Mesodermal cell (in vitro differentiated cells): ENCODE measurements at regions not wholly inside any gene's neighbourhood (a gene's known extent, or its start where the extent isn't known, plus 50 kb on each side); places are given as distances from the start of the nearest gene placed in this dataset.

ENCODE experiments used
- H3K27ac ChIP-seq: 2 replicates; pipeline ENCODE4 v1.7.0; 2013; ENCODE audit warnings: mild to moderate bottlenecking, low read depth, low read length, moderate library complexity; ENCODE audit not compliant: severe bottlenecking
- H3K36me3 ChIP-seq: 2 replicates; pipeline ENCODE4 v1.7.1; 2013; ENCODE audit warnings: mild to moderate bottlenecking, low read length, moderate library complexity; ENCODE audit not compliant: control insufficient read depth, insufficient read depth
- H3K4me1 ChIP-seq: one replicate; pipeline ENCODE4 v1.7.1; 2013; ENCODE audit warnings: mild to moderate bottlenecking, low read length; ENCODE audit not compliant: insufficient read depth, control insufficient read depth, poor library complexity, severe bottlenecking
- H3K4me3 ChIP-seq: 2 replicates; pipeline ENCODE4 v1.7.0; 2013; ENCODE audit warnings: low read length, control low read depth, mild to moderate bottlenecking; ENCODE audit not compliant: insufficient read depth, poor library complexity, severe bottlenecking; ENCODE audit errors: extremely low read depth
- H3K9me3 ChIP-seq: 2 replicates; pipeline ENCODE4 v1.7.1; 2013; ENCODE audit warnings: mild to moderate bottlenecking, low read length, moderate library complexity; ENCODE audit not compliant: control insufficient read depth
- WGBS, 2 experiments: methylation state at CpG; one replicate each; pipeline ENCODE4 v1.1.5; 2013; ENCODE audit warnings: missing lambda C conversion rate in 2 of 2; ENCODE audit not compliant: insufficient coverage in 2 of 2; 5-methylcytosine and 5-hydroxymethylcytosine counted together

DNA sequence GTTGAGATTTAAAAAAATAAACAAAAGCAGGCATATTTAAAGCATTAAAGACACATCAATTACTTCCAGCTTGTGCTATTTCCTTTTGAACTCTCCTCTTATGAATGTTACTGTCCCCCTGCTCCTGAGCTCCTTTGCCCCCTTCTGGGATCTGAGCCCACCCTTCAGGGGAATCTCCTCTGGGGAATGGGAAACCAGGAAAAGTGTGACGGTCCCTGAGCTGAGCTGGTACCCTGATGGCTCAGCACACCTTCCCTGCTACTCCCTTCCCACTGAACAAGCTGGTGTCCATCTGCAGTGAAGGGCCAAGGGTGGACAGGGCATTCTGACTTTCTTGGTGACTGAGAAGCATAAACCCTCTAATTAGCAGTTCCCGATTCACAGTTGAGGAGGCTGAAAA lies 356.3 kb downstream of the PTEN start:
- H3K36me3 ChIP-seq: no peaks in the 10 kb centered on the region
- H3K4me3 ChIP-seq: no peak overlapping the region
- no peaks in the 10 kb centered on the region for H3K9me3 ChIP-seq
- no peak overlapping the region for H3K27ac ChIP-seq
- no peaks in the 10 kb centered on the region for H3K4me1 ChIP-seq
- 80% methylated on average over 1 of the region's 2 CpGs; no CpG with 5 or more reads in 1 of the 2 experiments for WGBS, 2 experiments

DNA sequence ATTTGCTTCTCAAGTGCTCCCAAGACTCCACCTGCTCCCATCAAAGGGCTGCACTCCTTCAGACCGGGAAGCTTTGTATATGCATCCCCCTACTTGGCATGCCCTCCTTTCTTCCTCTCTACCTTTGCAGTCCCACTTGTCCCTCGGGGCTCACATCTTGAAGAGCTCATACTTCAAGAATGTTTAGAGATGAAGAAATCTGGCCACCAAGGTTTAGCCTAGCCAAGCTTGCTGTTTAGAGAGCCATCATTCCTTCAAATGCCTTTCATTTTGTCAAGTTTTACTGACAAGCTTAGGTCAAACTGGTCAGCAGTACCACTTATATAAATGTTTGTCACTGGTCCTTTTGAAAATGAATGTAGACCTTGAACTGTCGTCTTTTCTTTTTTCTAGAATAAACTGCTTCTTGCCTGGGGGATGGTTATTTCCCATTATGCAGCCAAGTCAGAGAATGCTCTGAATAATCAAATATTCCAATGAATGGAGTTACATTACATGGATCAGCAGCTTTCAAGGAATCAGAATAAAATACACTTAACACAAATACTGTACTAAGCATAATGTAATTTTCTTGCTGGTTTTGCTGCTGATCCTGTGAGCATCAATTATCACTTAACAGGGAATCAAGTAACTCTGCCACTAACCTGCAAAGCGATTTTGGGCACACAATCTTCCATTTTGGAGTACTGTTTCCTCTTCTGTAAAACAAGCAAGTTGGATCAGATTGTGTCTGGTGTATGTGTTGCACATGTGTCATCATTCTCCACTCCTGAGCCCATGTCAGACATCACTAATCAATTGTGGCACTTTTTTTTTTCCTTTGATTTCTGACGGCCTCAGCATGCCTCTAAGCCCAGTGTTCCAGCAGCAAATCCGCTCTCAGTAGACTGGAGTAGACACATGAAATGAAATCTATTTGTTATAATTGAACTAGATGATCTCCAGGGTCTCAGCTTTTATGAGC lies 357.9 kb downstream of the PTEN start:
- WGBS, 2 experiments: 71 to 86% methylated on average over 1 to 2 of the region's 6 CpGs
- H3K27ac ChIP-seq: no peak overlapping the region
- H3K4me1 ChIP-seq: no peaks in the 10 kb centered on the region
- H3K4me3 ChIP-seq: no peak overlapping the region
- H3K36me3 ChIP-seq: no peaks in the 10 kb centered on the region
- H3K9me3 ChIP-seq: no peaks in the 10 kb centered on the region

DNA sequence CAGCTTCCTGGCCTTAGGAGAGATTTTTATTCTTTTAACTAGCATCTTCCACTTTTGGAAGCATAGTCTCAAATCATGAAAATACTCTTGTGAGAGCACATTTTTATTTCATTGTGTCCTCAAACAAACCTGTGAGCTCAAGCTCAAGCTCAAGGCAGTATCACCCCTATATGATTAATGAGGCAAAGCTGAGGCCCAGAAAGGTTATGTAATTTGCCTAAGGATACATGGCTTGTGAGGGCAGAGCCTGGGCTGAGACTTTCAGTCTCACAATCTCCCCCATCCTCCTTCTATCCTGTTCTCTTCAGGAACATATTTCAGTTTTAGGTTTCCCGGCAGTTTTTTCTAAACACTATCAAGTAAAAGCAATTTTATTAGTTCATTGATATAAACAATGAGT lies 359.5 kb downstream of the PTEN start:
- H3K36me3 ChIP-seq: no peaks in the 10 kb centered on the region
- H3K4me3 ChIP-seq: no peak overlapping the region
- H3K4me1 ChIP-seq: no peaks in the 10 kb centered on the region
- H3K27ac ChIP-seq: no peak overlapping the region
- H3K9me3 ChIP-seq: no peaks in the 10 kb centered on the region
- no CpG with 5 or more reads among the region's 1 CpG for WGBS, 2 experiments
